Dedifferentiated amniotic fluid mesenchymal stem cell (primary cell): ENCODE measurements at regions not wholly inside any gene's neighbourhood (a gene's known extent, or its start where the extent isn't known, plus 50 kb on each side); places are given as distances from the start of the nearest gene placed in this dataset.
A peak's percentile ranks its signal among the peaks of the same experiment; 100 is the strongest.
"Not testable (repeated sequence)": the region's sequence is repeated elsewhere in the genome, so short reads cannot be mapped to it uniquely, and the experiment has no call there.

ENCODE experiments used
- DNase-seq: peaks from one replicate; pipeline ENCODE4 v3.0.0-alpha.2; 2016; ENCODE audit errors: extremely low spot score

GRCh38 chr1:83131692-83131955 is 867.3 kb downstream of the TTLL7 start:
- no peak for DNase-seq

GRCh38 chr1:83130886-83131691 is 867.8 kb downstream of the TTLL7 start:
- no peak for DNase-seq

DNA sequence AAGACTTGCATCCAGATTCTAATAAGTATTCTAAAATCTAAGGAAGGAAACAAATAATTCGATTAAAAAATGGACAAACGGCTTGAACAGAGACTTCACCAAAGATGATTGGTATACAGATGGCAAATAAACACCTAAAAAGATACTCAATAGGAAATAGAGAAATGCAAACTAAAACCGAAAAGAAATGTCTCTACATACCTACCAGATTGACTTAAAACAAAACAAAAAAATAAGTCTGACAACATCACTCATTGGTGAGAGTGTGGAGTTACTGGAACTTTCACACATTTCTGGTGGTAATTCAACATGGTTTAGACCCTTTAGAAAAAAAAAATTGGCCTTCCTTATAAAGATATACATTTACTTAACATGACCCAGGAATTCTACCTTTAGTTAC is 869.8 kb downstream of the TTLL7 start:
- no peak for DNase-seq

GRCh38 chr1:83125456-83125855 is 873.5 kb downstream of the TTLL7 start:
- no peak for DNase-seq

GRCh38 chr1:83123019-83123418 is 875.9 kb downstream of the TTLL7 start:
- DNase-seq, result no peak

DNA sequence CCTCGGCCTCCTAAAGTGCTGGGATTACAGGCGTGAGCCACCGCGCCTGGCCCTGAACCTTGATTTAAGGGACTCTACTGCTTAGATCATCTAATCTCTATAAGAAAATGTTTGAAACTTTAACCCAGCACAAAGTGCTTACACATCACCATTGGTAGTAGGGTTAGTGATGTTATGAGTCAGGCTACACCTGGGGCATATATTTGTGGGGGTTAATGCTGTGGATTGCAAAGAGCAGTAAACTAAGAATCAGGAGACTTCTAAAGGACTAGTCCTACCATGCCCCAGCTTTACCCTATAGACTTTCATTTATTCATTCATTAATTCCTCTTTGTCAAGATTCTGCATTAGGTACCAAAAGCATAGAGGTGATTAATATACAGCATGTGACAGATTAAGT is 880.5 kb downstream of the TTLL7 start:
- no peak for DNase-seq

DNA sequence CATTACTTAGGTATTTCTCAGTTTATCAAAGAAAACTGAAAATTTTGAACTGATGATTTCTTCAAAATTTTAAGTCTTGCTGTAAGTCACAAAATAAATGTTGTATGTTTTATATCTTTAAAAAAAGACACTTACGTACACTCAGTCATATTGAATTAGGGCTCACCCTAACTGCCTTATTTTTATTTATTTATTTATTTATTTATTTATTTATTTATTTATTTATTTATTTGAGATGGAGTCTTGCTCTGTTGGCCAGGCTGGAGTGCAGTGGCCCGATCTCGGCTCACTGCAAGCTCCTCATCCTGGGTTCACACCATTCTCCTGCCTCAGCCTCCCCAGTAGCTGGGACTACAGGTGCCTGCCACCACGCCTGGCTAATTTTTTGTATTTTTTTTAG is 881.9 kb downstream of the TTLL7 start:
- not testable (repeated sequence) for DNase-seq

DNA sequence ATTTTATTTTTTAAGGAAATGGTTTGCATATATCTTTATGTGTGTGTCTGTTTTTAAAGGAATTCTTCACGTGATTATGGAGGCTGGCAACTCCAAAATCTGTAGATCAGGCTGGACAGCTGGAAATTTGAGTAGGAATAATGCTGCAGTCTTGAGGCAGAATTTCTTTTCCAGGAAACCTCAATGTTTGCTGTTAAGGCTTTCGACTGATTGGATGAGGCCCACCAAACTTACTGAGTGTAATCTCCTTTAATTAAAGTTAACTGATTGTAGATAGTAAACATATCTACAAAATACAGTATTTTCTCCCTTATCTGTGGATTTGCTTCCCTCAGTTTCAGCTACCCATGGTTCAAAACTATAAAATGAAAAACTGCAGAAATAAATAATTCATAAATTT is 883.1 kb downstream of the TTLL7 start:
- no peak for DNase-seq

GRCh38 chr1:83114136-83114834 is 884.6 kb downstream of the TTLL7 start:
- no peak for DNase-seq

- no peak for DNase-seq
These were observed 885.3 kb downstream of the TTLL7 start for GRCh38 chr1:83113652-83114051.

DNA sequence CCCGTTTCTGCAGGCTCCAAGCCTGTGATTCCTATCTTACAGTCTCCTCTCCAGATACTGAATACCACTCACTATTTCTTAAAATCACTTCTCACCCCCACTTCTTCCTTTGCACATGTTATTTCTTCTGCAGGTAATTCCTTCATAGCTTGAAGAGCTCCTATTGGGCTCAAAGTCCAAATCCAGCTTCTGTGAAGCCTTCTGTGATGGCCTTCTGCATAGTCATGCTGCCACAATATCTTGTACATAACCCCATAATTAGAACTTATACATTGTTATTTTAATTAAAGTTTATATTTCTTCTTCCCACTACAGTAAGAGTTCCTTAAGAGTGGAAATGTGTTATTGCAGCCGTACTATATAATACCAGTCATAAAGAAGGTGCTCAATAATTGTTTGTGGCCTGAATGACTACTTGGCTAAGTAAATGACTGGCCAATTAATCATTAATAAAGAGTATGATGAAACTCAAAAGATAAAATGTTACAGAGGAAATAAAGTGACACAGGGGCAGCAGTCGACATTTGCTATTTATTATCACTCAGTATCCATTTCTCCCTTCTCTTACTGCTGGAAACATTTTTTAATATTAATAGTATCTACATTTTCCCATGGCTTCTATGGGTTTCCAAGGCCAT is 886.6 kb downstream of the TTLL7 start:
- no peak for DNase-seq

- no peak for DNase-seq
These were observed 888.8 kb downstream of the TTLL7 start for GRCh38 chr1:83110156-83110555.

- no peak for DNase-seq
These were observed 889.2 kb downstream of the TTLL7 start for GRCh38 chr1:83109692-83110091.

GRCh38 chr1:83104558-83104957 is 894.4 kb downstream of the TTLL7 start:
- DNase-seq, result no peak

GRCh38 chr1:83103341-83103740 is 895.6 kb downstream of the TTLL7 start:
- DNase-seq, result no peak

GRCh38 chr1:83102630-83103071 is 896.3 kb downstream of the TTLL7 start:
- DNase-seq, result peak; percentile 15

DNA sequence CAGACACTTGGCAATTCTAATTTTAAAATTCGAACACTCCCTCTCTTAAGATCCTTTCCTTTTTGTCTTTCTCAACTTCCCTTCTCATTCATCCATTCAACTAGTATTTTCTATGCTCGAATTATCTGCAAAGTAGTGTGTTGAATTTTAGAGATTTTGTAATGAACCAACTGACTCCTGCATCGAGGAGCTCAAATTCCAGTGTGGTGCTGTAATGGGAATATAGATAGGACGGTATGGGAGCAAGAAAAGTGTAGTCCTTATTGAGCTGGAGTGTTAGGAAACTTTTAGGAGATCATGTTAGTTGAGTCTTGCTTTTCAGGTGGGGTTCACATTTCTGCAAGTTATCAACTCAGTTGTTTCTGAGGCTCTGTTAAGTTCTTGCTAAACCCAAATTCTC is 897.5 kb downstream of the TTLL7 start:
- DNase-seq, result no peak

GRCh38 chr1:83100133-83100532 is 898.8 kb downstream of the TTLL7 start:
- DNase-seq, result no peak

- no peak for DNase-seq
These were observed 900.1 kb downstream of the TTLL7 start for GRCh38 chr1:83098791-83099190.

DNA sequence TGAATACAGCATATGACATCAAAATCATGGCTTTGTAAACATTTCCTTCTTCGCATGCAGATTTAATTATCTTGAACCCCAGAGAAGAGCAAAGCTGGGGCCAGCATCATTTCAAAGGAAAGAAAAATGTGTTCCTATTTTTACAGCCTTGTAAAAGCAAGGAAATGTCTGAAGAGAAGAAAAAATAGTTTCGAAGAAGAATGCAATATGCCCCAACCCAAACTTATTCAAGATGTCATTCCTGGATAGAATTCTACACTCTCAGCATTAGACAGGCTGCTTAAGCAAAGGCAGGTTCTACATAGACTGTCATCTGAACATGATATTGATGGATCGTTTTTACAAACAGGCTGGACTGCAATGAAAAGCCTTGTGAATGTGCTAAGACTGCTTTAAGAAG is 900.8 kb downstream of the TTLL7 start:
- DNase-seq, result no peak

GRCh38 chr1:83097715-83098114 is 901.2 kb downstream of the TTLL7 start:
- DNase-seq, result no peak

GRCh38 chr1:83095570-83095969 is 903.4 kb downstream of the TTLL7 start:
- DNase-seq, result no peak

DNA sequence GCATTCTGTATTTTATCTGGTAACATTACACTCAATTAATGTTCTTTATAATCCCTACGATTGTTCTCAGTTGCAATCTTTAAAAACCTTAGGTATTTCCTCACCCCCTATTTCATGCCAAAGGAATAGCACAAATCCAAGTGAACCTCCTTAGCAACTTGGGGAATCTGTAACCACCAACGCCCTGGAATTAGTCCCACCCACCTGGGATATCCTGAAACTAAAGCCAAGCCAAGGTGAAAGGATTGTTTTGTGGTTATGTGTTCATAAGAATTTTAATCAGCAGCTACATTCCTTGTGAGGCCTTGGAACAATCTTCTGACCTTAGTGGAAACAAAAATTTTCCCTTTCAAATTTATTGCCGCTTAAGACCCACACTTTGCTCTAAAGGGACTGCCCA is 908.7 kb downstream of the TTLL7 start:
- DNase-seq, result no peak
